PC-3 (cell line): ENCODE measurements at regions not wholly inside any gene's neighbourhood (a gene's known extent, or its start where the extent isn't known, plus 50 kb on each side); places are given as distances from the start of the nearest gene placed in this dataset.

ENCODE experiments used
- ATAC-seq: fragments of 200-7000 bp; cut with Tn5 transposase; 2 replicates; pipeline ENCODE4 v1.9.1; 2020; ENCODE audit warnings: mild to moderate bottlenecking, moderate library complexity
- BruUV-seq: library from RNA; stranded (reverse); fragments of 400-500 nt; replicated peaks from 2 replicates; lab custom pipeline; 2021; lab: Mats Ljungman, UMichigan
- CTCF ChIA-PET: fragments of 300-600 bp; sonication (Branson Sonifier 250); formaldehyde crosslinking; loops from one replicate; lab custom pipeline; 2022; ENCODE audit warnings: antibody characterized with exemption; lab: Charles Lee
- POLR2A ChIA-PET: fragments of 300-600 bp; sonication (Branson Sonifier 250); formaldehyde crosslinking; loops from one replicate; lab custom pipeline; 2022; ENCODE audit warnings: antibody characterized with exemption; ENCODE audit not compliant: unreplicated experiment; lab: Charles Lee
- DNase-seq: peaks from one replicate; pipeline ENCODE4 v3.0.0-alpha.2; 2015
- H2AFZ ChIP-seq: fragments of 300-600 bp; sonication (generic); 2 replicates; pipeline ENCODE4 v1.6.0; 2016; ENCODE audit warnings: antibody characterized with exemption, low read length
- H3F3A ChIP-seq: fragments of 300-600 bp; sonication (generic); one replicate; pipeline ENCODE4 v1.6.0; 2017; ENCODE audit warnings: antibody characterized with exemption, low read length, control low read depth, mild to moderate bottlenecking; ENCODE audit not compliant: unreplicated experiment
- H3K27ac ChIP-seq: fragments of 300-600 bp; sonication (generic); 2 replicates; pipeline ENCODE4 v1.5.1; 2016; ENCODE audit warnings: mild to moderate bottlenecking, low read length
- H3K27me3 ChIP-seq: fragments of 300-600 bp; sonication (generic); 2 replicates; pipeline ENCODE4 v1.6.1; 2016; ENCODE audit warnings: low read length, mixed read lengths
- H3K36me3 ChIP-seq: fragments of 300-600 bp; sonication (generic); 2 replicates; pipeline ENCODE4 v1.6.1; 2016; ENCODE audit warnings: low read depth, mixed run types, low read length, mixed read lengths
- H3K4me1 ChIP-seq: fragments of 300-600 bp; sonication (generic); 2 replicates; pipeline ENCODE4 v1.5.1; 2016; ENCODE audit warnings: low read length; ENCODE audit not compliant: insufficient read depth
- H3K4me2 ChIP-seq: fragments of 300-600 bp; sonication (generic); 2 replicates; pipeline ENCODE4 v1.6.0; 2016; ENCODE audit warnings: low read length
- H3K4me3 ChIP-seq: fragments of 300-600 bp; sonication (generic); 2 replicates; pipeline ENCODE4 v1.5.1; 2016; ENCODE audit warnings: mild to moderate bottlenecking, low read length, mixed read lengths
- H3K79me2 ChIP-seq: fragments of 300-600 bp; sonication (generic); 2 replicates; pipeline ENCODE4 v1.6.1; 2017; ENCODE audit warnings: low read length, mixed read lengths
- H3K9ac ChIP-seq: fragments of 300-600 bp; sonication (generic); 2 replicates; pipeline ENCODE4 v1.6.0; 2016; ENCODE audit warnings: mild to moderate bottlenecking, low read length
- H3K9me2 ChIP-seq: fragments of 300-600 bp; sonication (generic); replicated peaks from 2 replicates; pipeline ENCODE4 v1.6.1; 2016; ENCODE audit warnings: mixed run types, low read length, mixed read lengths
- H3K9me3 ChIP-seq: fragments of 300-600 bp; sonication (generic); 2 replicates; pipeline ENCODE4 v1.6.1; 2016; ENCODE audit warnings: low read length, mixed read lengths
- H4K20me1 ChIP-seq: fragments of 300-600 bp; sonication (generic); 2 replicates; pipeline ENCODE4 v1.6.1; 2016; ENCODE audit warnings: low read length, mixed read lengths
- EZH2 ChIP-seq: fragments of 300-600 bp; sonication (generic); IDR thresholded peaks from one replicate; pipeline ENCODE4 v1.6.1; 2017; ENCODE audit warnings: antibody characterized with exemption, mild to moderate bottlenecking, low read length; ENCODE audit not compliant: unreplicated experiment
- EZH2phosphoT487 ChIP-seq: fragments of 300-600 bp; sonication (generic); IDR thresholded peaks from 2 replicates; pipeline ENCODE4 v1.6.1; 2018; ENCODE audit warnings: mild to moderate bottlenecking, antibody characterized with exemption, low read length, borderline replicate concordance
- intact Hi-C: fragments of 100-400 bp; cut with micrococcal nuclease; formaldehyde crosslinking; loops from 2 replicates; pipeline ENCODE4 v1.9.0; 2023
- TF ChIP-seq, protein P1 (sequence below): fragments of 300-600 bp; sonication (generic); conservative IDR thresholded peaks from 2 replicates; pipeline ENCODE4 v1.5.1; 2017; ENCODE audit warnings: antibody characterized with exemption, low read depth, mild to moderate bottlenecking, low read length

- Histone ChIP-seq H3K36me3 (no peaks in the 10 kb centered on the region), H3K27ac (no peak overlapping the region), H3K27me3 (no peaks in the 10 kb centered on the region), H3K9me3 (no peaks in the 10 kb centered on the region), H3K79me2 (no peaks in the 10 kb centered on the region), H2AFZ (no peak overlapping the region), H4K20me1 (no peaks in the 10 kb centered on the region), H3K4me1 (no peaks in the 10 kb centered on the region), H3K9me2 (no peaks in the 10 kb centered on the region), H3K4me3 (no peak overlapping the region), H3K9ac (no peak overlapping the region), H3K4me2 (no peak overlapping the region), H3F3A (no peaks in the 10 kb centered on the region)
- TF ChIP-seq EZH2phosphoT487 (no peak), EZH2 (no peak)
- TF ChIP-seq, protein P1, sequence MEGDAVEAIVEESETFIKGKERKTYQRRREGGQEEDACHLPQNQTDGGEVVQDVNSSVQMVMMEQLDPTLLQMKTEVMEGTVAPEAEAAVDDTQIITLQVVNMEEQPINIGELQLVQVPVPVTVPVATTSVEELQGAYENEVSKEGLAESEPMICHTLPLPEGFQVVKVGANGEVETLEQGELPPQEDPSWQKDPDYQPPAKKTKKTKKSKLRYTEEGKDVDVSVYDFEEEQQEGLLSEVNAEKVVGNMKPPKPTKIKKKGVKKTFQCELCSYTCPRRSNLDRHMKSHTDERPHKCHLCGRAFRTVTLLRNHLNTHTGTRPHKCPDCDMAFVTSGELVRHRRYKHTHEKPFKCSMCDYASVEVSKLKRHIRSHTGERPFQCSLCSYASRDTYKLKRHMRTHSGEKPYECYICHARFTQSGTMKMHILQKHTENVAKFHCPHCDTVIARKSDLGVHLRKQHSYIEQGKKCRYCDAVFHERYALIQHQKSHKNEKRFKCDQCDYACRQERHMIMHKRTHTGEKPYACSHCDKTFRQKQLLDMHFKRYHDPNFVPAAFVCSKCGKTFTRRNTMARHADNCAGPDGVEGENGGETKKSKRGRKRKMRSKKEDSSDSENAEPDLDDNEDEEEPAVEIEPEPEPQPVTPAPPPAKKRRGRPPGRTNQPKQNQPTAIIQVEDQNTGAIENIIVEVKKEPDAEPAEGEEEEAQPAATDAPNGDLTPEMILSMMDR: no peak
- DNase-seq (no peak), ATAC-seq (no peak)
- intact Hi-C loops: no loop called here
- BruUV-seq: no TSS peak
- ChIA-PET POLR2A (no interaction called here), CTCF (no interaction called here)
These were observed 106.3 kb upstream of the ARSJ start for GRCh38 chr4:114085611-114086345.

GRCh38 chr4:114087596-114088230 lies 108.3 kb upstream of the ARSJ start:
- no peaks in the 10 kb centered on the region for H3F3A ChIP-seq
- POLR2A ChIA-PET: no interaction called here
- no peak overlapping the region for H3K4me2 ChIP-seq
- no peaks in the 10 kb centered on the region for H3K27me3 ChIP-seq
- intact Hi-C loops: no loop called here
- no peaks in the 10 kb centered on the region for H3K79me2 ChIP-seq
- H3K9me3 ChIP-seq: no peaks in the 10 kb centered on the region
- no peaks in the 10 kb centered on the region for H3K4me1 ChIP-seq
- no peak overlapping the region for H2AFZ ChIP-seq
- H4K20me1 ChIP-seq: no peaks in the 10 kb centered on the region
- CTCF ChIA-PET: no interaction called here
- H3K27ac ChIP-seq: no peak overlapping the region
- no peaks in the 10 kb centered on the region for H3K36me3 ChIP-seq
- DNase-seq (no peak), ATAC-seq (no peak)
- H3K4me3 ChIP-seq: no peak overlapping the region
- BruUV-seq: no TSS peak
- no peaks in the 10 kb centered on the region for H3K9me2 ChIP-seq
- TF ChIP-seq EZH2 (no peak), EZH2phosphoT487 (no peak)
- TF ChIP-seq, protein P1: no peak
- H3K9ac ChIP-seq: no peak overlapping the region

GRCh38 chr4:114088481-114088880 lies 109.0 kb upstream of the ARSJ start:
- no peak for ATAC-seq
- no peak for TF ChIP-seq EZH2phosphoT487
- TF ChIP-seq, protein P1: no peak
- no peak for TF ChIP-seq EZH2
- no peak overlapping the region for H3K4me3 ChIP-seq
- no peak for DNase-seq
- H3K4me1 ChIP-seq: no peaks in the 10 kb centered on the region
- POLR2A ChIA-PET: no interaction called here
- H3K27ac ChIP-seq: no peak overlapping the region
- no peaks in the 10 kb centered on the region for H3K36me3 ChIP-seq
- H3K79me2 ChIP-seq: no peaks in the 10 kb centered on the region
- CTCF ChIA-PET: no interaction called here
- no peak overlapping the region for H3K9ac ChIP-seq
- intact Hi-C loops: no loop called here
- H3K9me3 ChIP-seq: no peaks in the 10 kb centered on the region
- H3K9me2 ChIP-seq: no peaks in the 10 kb centered on the region
- no peaks in the 10 kb centered on the region for H4K20me1 ChIP-seq
- H3K27me3 ChIP-seq: no peaks in the 10 kb centered on the region
- no peak overlapping the region for H3K4me2 ChIP-seq
- H3F3A ChIP-seq: no peaks in the 10 kb centered on the region
- no peak overlapping the region for H2AFZ ChIP-seq
- no TSS peak for BruUV-seq
